ENCODE measurements at regions not wholly inside any gene's neighbourhood (a gene's known extent, or its start where the extent isn't known, plus 50 kb on each side); places are given as distances from the start of the nearest gene placed in this dataset.

- no peak overlapping the region for H3K27ac ChIP-seq
These were observed 360.1 kb downstream of the LPIN1 start for GRCh38 chr2:12106440-12107080.

GRCh38 chr2:12107321-12107720, 360.9 kb downstream of the LPIN1 start:
- H3K9me3 ChIP-seq, result no peaks in the 10 kb centered on the region
- no peak overlapping the region for H3K4me3 ChIP-seq
- H3K36me3 ChIP-seq, result no peaks in the 10 kb centered on the region
- no peak for ATAC-seq
- no peak overlapping the region for H3K27ac ChIP-seq
- intact Hi-C loops (cut with DNase I), result no loop called here
- H3K4me1 ChIP-seq, result no peaks in the 10 kb centered on the region
- TF ChIP-seq CTCF (IDR thresholded peaks at IDR 0.05), result no peak
- no peak for DNase-seq
- no peaks in the 10 kb centered on the region for H3K27me3 ChIP-seq

More at GRCh38 chr2:12106440-12107080, 360.1 kb downstream of the LPIN1 start:
- no peaks in the 10 kb centered on the region for H3K27me3 ChIP-seq
- no peaks in the 10 kb centered on the region for H3K4me1 ChIP-seq
- DNase-seq (peak in 3 of 4 donors; percentile 34 to 73 (median 44)), ATAC-seq (peak; percentile 88)
- H3K4me3 ChIP-seq, result no peak overlapping the region
- intact Hi-C loops (cut with DNase I), result no loop called here
- H3K9me3 ChIP-seq, result no peaks in the 10 kb centered on the region
- no peak for TF ChIP-seq CTCF (IDR thresholded peaks at IDR 0.05)
- H3K36me3 ChIP-seq, result no peaks in the 10 kb centered on the region

- ATAC-seq (no peak), DNase-seq (no peak)
- no peaks in the 10 kb centered on the region for H3K4me1 ChIP-seq
- no peaks in the 10 kb centered on the region for H3K36me3 ChIP-seq
- no peaks in the 10 kb centered on the region for H3K27me3 ChIP-seq
- TF ChIP-seq CTCF (IDR thresholded peaks at IDR 0.05), result no peak
- intact Hi-C loops (cut with DNase I), result no loop called here
- no peak overlapping the region for H3K27ac ChIP-seq
- H3K9me3 ChIP-seq, result no peaks in the 10 kb centered on the region
- no peak overlapping the region for H3K4me3 ChIP-seq
These were observed 361.5 kb downstream of the LPIN1 start for GRCh38 chr2:12107939-12108338.

GRCh38 chr2:12109363-12110017, 363.1 kb downstream of the LPIN1 start:
- TF ChIP-seq CTCF (IDR thresholded peaks at IDR 0.05), result no peak
- Histone ChIP-seq H3K9me3 (no peaks in the 10 kb centered on the region), H3K27me3 (no peaks in the 10 kb centered on the region), H3K36me3 (no peaks in the 10 kb centered on the region), H3K27ac (no peak overlapping the region), H3K4me3 (no peak overlapping the region), H3K4me1 (no peaks in the 10 kb centered on the region)
- ATAC-seq (no peak), DNase-seq (no peak)
- intact Hi-C loops (cut with DNase I), result no loop called here

- no peaks in the 10 kb centered on the region for H3K36me3 ChIP-seq
- H3K27ac ChIP-seq, result no peak overlapping the region
- no peak for TF ChIP-seq CTCF (IDR thresholded peaks at IDR 0.05)
- DNase-seq (peak in 1 of 4 donors; percentile 10), ATAC-seq (no peak)
- H3K4me1 ChIP-seq, result no peaks in the 10 kb centered on the region
- intact Hi-C loops (cut with DNase I), result no loop called here
- no peak overlapping the region for H3K4me3 ChIP-seq
- H3K27me3 ChIP-seq, result no peaks in the 10 kb centered on the region
- no peaks in the 10 kb centered on the region for H3K9me3 ChIP-seq
These were observed 363.6 kb downstream of the LPIN1 start for GRCh38 chr2:12110074-12110473.

All from left lung (tissue), 4 donors.